HCT116 (cell line): ENCODE measurements at regions not wholly inside any gene's neighbourhood (a gene's known extent, or its start where the extent isn't known, plus 50 kb on each side); places are given as distances from the start of the nearest gene placed in this dataset.

Source experiments
- ATF3 ChIP-seq: IDR thresholded peaks from 2 replicates; pipeline ENCODE4 v1.6.1; 2012
- CTCF ChIP-seq, 3 experiments: fragments of 200-600 bp in 1 of 3; sonication (generic) in 1 of 3; IDR thresholded peaks in 2 of 3; conservative IDR thresholded peaks in 1 of 3; 2 replicates each; pipeline ENCODE4 v1.5.1; 2012 to 2017; ENCODE audit warnings: low read depth in 2 of 3, low read length in 2 of 3, antibody characterized with exemption in 1 of 3, borderline replicate concordance in 1 of 3, control low read depth in 1 of 3, mild to moderate bottlenecking in 1 of 3, mixed read lengths in 1 of 3, mixed run types in 1 of 3, moderate library complexity in 1 of 3; ENCODE audit not compliant: insufficient read depth in 1 of 3
- EZH2phosphoT487 ChIP-seq: fragments of 200-600 bp; IDR thresholded peaks from 2 replicates; pipeline ENCODE4 v1.6.1; 2018; ENCODE audit warnings: antibody characterized with exemption, borderline replicate concordance
- POLR2A ChIP-seq: IDR thresholded peaks from 2 replicates; pipeline ENCODE4 v1.7.0; 2011; ENCODE audit warnings: borderline replicate concordance; ENCODE audit not compliant: insufficient read depth, insufficient read length; ENCODE audit errors: extremely low read depth
- REST ChIP-seq: IDR thresholded peaks from 2 replicates; pipeline ENCODE4 v1.6.1; 2012; ENCODE audit warnings: low read depth
- ZBTB33 ChIP-seq: IDR thresholded peaks from 2 replicates; pipeline ENCODE4 v1.6.1; 2011; ENCODE audit warnings: mild to moderate bottlenecking, low read length, moderate library complexity; ENCODE audit not compliant: insufficient replicate concordance; ENCODE audit errors: extremely low read depth

GRCh38 chr5:63439537-63439936 is 522.7 kb downstream of the HTR1A start:
- TF ChIP-seq POLR2A (no peak), CTCF (IDR thresholded peaks at IDR 0.05 in 2 of 3, conservative IDR thresholded peaks at IDR 0.05 in 1 of 3; ENCODE audit: borderline replicate concordance in 1 of 3, insufficient read depth in 1 of 3, low read depth in 2 of 3, low read length in 2 of 3) (no peak), ZBTB33 (no peak), EZH2phosphoT487 (no peak), REST (no peak), ATF3 (no peak)
